ENCODE measurements at regions not wholly inside any gene's neighbourhood (a gene's known extent, or its start where the extent isn't known, plus 50 kb on each side); places are given as distances from the start of the nearest gene placed in this dataset.

GRCh38 chr4:151851354-151851753 lies 90.5 kb upstream of the GATB start:
- TF ChIP-seq CTCF (IDR thresholded peaks at IDR 0.05; ENCODE audit: poor library complexity), result no peak
- no peak for TF ChIP-seq EZH2phosphoT487 (IDR thresholded peaks at IDR 0.05; ENCODE audit: low read depth, severe bottlenecking, unreplicated experiment)
- no peak for TF ChIP-seq EZH2 (IDR thresholded peaks at IDR 0.05; ENCODE audit: borderline replicate concordance)

Measured in hepatocyte (in vitro differentiated cells).